SU-DHL-6 (cell line): ENCODE measurements at regions not wholly inside any gene's neighbourhood (a gene's known extent, or its start where the extent isn't known, plus 50 kb on each side); places are given as distances from the start of the nearest gene placed in this dataset.
A peak's percentile ranks its signal among the peaks of the same experiment; 100 is the strongest.

Experiments
- H2AFZ ChIP-seq: fragments of 200-600 bp; sonication (generic); 2 replicates; pipeline ENCODE4 v1.6.1; 2014; ENCODE audit warnings: low read depth, mild to moderate bottlenecking, moderate library complexity, mixed read lengths, antibody characterized with exemption, low read length; ENCODE audit not compliant: severe bottlenecking
- H3F3A ChIP-seq: fragments of 200-600 bp; shearing (Covaris generic); 2 replicates; pipeline ENCODE4 v1.6.0; 2016; ENCODE audit warnings: antibody characterized with exemption, mild to moderate bottlenecking; ENCODE audit not compliant: insufficient read depth
- H3K27ac ChIP-seq: fragments of 200-600 bp; sonication (generic); 2 replicates; pipeline ENCODE4 v1.5.1; 2016; ENCODE audit warnings: low read depth, mild to moderate bottlenecking, low read length, moderate library complexity, mixed read lengths
- H3K27me3 ChIP-seq: fragments of 200-600 bp; sonication (generic), shearing (Covaris generic); 2 replicates; pipeline ENCODE4 v1.6.0; 2014; ENCODE audit warnings: mild to moderate bottlenecking, low read length
- H3K36me3 ChIP-seq: fragments of 200-600 bp; sonication (generic); 2 replicates; pipeline ENCODE4 v1.6.1; 2014; ENCODE audit warnings: mild to moderate bottlenecking, low read length, mixed read lengths
- H3K4me2 ChIP-seq: fragments of 300-600, 200-600 bp; shearing (Covaris generic), sonication (generic); 2 replicates; pipeline ENCODE4 v1.6.0; 2014; ENCODE audit warnings: low read length, low read depth, mild to moderate bottlenecking; ENCODE audit not compliant: poor library complexity, severe bottlenecking
- H3K4me3 ChIP-seq: fragments of 200-600 bp; sonication (generic); 2 replicates; pipeline ENCODE4 v1.5.1; 2014; ENCODE audit warnings: antibody characterized with exemption, low read length, mild to moderate bottlenecking, mixed read lengths; ENCODE audit not compliant: insufficient read depth, poor library complexity, severe bottlenecking
- H3K79me2 ChIP-seq: fragments of 200-600 bp; sonication (generic); 2 replicates; pipeline ENCODE4 v1.6.1; 2014; ENCODE audit warnings: mild to moderate bottlenecking, low read length, moderate library complexity; ENCODE audit not compliant: insufficient read depth
- H3K9ac ChIP-seq: fragments of 200-600 bp; sonication (generic); 2 replicates; pipeline ENCODE4 v1.7.0; 2014; ENCODE audit warnings: mild to moderate bottlenecking, low read length
- H3K9me2 ChIP-seq: fragments of 200-600 bp; sonication (generic); replicated peaks from 2 replicates; pipeline ENCODE4 v1.6.1; 2014; ENCODE audit warnings: low read length; ENCODE audit not compliant: insufficient read depth
- H3K9me3 ChIP-seq: fragments of 200-600 bp; sonication (generic); 2 replicates; pipeline ENCODE4 v1.6.1; 2014; ENCODE audit warnings: low read length, mixed read lengths; ENCODE audit not compliant: insufficient read depth
- H4K20me1 ChIP-seq: fragments of 200-600 bp; sonication (generic); 2 replicates; pipeline ENCODE4 v1.6.1; 2014; ENCODE audit warnings: low read depth, mild to moderate bottlenecking, antibody characterized with exemption, low read length, moderate library complexity, mixed read lengths
- EZH2phosphoT487 ChIP-seq: fragments of 200-600 bp; sonication (generic), shearing (Covaris generic); conservative IDR thresholded peaks from 2 replicates; pipeline ENCODE4 v1.6.1; 2018; ENCODE audit warnings: mild to moderate bottlenecking, antibody characterized with exemption, low read length, moderate library complexity, mixed read lengths
- TF ChIP-seq, protein P1 (sequence below): fragments of 200-600 bp; sonication (generic); IDR thresholded peaks from one replicate; pipeline ENCODE4 v1.5.1; 2017; ENCODE audit warnings: antibody characterized with exemption, mild to moderate bottlenecking, low read length, moderate library complexity; ENCODE audit not compliant: insufficient read depth, poor library complexity, severe bottlenecking

- no peak overlapping the region for H2AFZ ChIP-seq
- no peaks in the 10 kb centered on the region for H3F3A ChIP-seq
- no peaks in the 10 kb centered on the region for H3K9me2 ChIP-seq
- no peaks in the 10 kb centered on the region for H3K79me2 ChIP-seq
- H4K20me1 ChIP-seq = no peaks in the 10 kb centered on the region
- H3K4me2 ChIP-seq = no peak overlapping the region
- H3K27ac ChIP-seq = no peak overlapping the region
- H3K9ac ChIP-seq = no peak overlapping the region
- H3K27me3 ChIP-seq = no peaks in the 10 kb centered on the region
- no peaks in the 10 kb centered on the region for H3K36me3 ChIP-seq
- H3K9me3 ChIP-seq = no peaks in the 10 kb centered on the region
- TF ChIP-seq, protein P1, sequence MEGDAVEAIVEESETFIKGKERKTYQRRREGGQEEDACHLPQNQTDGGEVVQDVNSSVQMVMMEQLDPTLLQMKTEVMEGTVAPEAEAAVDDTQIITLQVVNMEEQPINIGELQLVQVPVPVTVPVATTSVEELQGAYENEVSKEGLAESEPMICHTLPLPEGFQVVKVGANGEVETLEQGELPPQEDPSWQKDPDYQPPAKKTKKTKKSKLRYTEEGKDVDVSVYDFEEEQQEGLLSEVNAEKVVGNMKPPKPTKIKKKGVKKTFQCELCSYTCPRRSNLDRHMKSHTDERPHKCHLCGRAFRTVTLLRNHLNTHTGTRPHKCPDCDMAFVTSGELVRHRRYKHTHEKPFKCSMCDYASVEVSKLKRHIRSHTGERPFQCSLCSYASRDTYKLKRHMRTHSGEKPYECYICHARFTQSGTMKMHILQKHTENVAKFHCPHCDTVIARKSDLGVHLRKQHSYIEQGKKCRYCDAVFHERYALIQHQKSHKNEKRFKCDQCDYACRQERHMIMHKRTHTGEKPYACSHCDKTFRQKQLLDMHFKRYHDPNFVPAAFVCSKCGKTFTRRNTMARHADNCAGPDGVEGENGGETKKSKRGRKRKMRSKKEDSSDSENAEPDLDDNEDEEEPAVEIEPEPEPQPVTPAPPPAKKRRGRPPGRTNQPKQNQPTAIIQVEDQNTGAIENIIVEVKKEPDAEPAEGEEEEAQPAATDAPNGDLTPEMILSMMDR = no peak
- no peak for TF ChIP-seq EZH2phosphoT487
- H3K4me3 ChIP-seq = no peak overlapping the region
These were observed 245.4 kb upstream of the ANKH start for GRCh38 chr5:15116996-15117395.

- no peaks in the 10 kb centered on the region for H3K36me3 ChIP-seq
- H3K4me2 ChIP-seq = no peak overlapping the region
- TF ChIP-seq, protein P1 = no peak
- TF ChIP-seq EZH2phosphoT487 = no peak
- no peak overlapping the region for H2AFZ ChIP-seq
- H3K9me2 ChIP-seq = no peaks in the 10 kb centered on the region
- no peaks in the 10 kb centered on the region for H3K9me3 ChIP-seq
- no peaks in the 10 kb centered on the region for H3K27me3 ChIP-seq
- no peak overlapping the region for H3K4me3 ChIP-seq
- no peaks in the 10 kb centered on the region for H4K20me1 ChIP-seq
- no peaks in the 10 kb centered on the region for H3F3A ChIP-seq
- H3K9ac ChIP-seq = no peak overlapping the region
- H3K79me2 ChIP-seq = no peaks in the 10 kb centered on the region
- H3K27ac ChIP-seq = no peak overlapping the region
These were observed 235.1 kb upstream of the ANKH start for GRCh38 chr5:15106530-15107283.

GRCh38 chr5:15105799-15106393, 234.3 kb upstream of the ANKH start:
- Histone ChIP-seq H3K27me3 (no peaks in the 10 kb centered on the region), H2AFZ (no peak overlapping the region), H3F3A (no peaks in the 10 kb centered on the region), H3K9me2 (no peaks in the 10 kb centered on the region), H3K79me2 (no peaks in the 10 kb centered on the region), H3K4me2 (no peak overlapping the region), H3K4me3 (no peak overlapping the region), H3K27ac (no peak overlapping the region), H3K9ac (no peak overlapping the region), H3K36me3 (no peaks in the 10 kb centered on the region), H4K20me1 (no peaks in the 10 kb centered on the region), H3K9me3 (no peaks in the 10 kb centered on the region)
- TF ChIP-seq EZH2phosphoT487 = no peak
- TF ChIP-seq, protein P1 = peak; percentile 85
